Activated T-cell treated with anti-CD3 and anti-CD28 coated beads, Interleukin-2, amount 50 U/mL, for 4 hours (primary cell): ENCODE measurements at regions not wholly inside any gene's neighbourhood (a gene's known extent, or its start where the extent isn't known, plus 50 kb on each side); places are given as distances from the start of the nearest gene placed in this dataset.
"Not testable (repeated sequence)": the region's sequence is repeated elsewhere in the genome, so short reads cannot be mapped to it uniquely, and the experiment has no call there.

Experiments used
- ATAC-seq, 2 donors: fragments of 200-7000 bp; cut with Tn5 transposase; one replicate each; pipeline ENCODE4 v1.10.0; 2021
- DNase-seq: peaks from one replicate; pipeline ENCODE4 v3.0.0-alpha.2; 2020
- H3K27me3 Mint-ChIP-seq: one replicate; pipeline ENCODE4 v1.8.0; 2021; ENCODE audit warnings: low read depth, mixed read lengths
- H3K36me3 Mint-ChIP-seq: one replicate; pipeline ENCODE4 v1.8.0; 2022; ENCODE audit warnings: mixed read lengths; ENCODE audit not compliant: insufficient read depth
- H3K4me1 Mint-ChIP-seq: one replicate; pipeline ENCODE4 v1.8.0; 2021; ENCODE audit warnings: low read depth, mixed read lengths
- H3K4me3 Mint-ChIP-seq: one replicate; pipeline ENCODE4 v1.8.0; 2021; ENCODE audit warnings: mild to moderate bottlenecking, moderate library complexity, mixed read lengths
- H3K9me3 Mint-ChIP-seq: one replicate; pipeline ENCODE4 v1.8.0; 2021; ENCODE audit warnings: mixed read lengths

DNA sequence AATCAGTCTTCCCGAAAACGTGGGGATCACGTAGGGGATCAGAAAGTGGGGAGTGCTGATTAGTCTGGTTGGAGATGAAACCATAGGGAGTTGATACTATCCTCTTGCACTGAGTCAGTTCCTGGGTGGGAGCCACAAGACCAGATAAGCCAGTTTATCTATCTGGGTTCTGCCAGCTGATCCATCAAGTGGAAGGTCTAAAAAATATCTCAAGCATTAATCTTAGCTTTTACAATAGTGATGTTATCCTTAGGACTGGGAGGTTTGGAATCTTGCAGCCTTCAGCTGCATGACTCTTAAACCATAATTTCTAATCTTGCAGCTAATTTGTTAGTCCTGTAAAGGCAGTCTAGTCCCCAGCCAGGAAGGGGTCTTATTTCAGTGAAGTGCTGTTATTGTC lies 2474.2 kb downstream of the PCDH9 start:
- DNase-seq (no peak), ATAC-seq (no peak)
- Mint-ChIP-seq H3K36me3 (no peaks in the 10 kb centered on the region), H3K4me3 (no peak overlapping the region), H3K4me1 (no peaks in the 10 kb centered on the region), H3K27me3 (no peaks in the 10 kb centered on the region), H3K9me3 (peaks cover 23% of the 10 kb centered on the region)

DNA sequence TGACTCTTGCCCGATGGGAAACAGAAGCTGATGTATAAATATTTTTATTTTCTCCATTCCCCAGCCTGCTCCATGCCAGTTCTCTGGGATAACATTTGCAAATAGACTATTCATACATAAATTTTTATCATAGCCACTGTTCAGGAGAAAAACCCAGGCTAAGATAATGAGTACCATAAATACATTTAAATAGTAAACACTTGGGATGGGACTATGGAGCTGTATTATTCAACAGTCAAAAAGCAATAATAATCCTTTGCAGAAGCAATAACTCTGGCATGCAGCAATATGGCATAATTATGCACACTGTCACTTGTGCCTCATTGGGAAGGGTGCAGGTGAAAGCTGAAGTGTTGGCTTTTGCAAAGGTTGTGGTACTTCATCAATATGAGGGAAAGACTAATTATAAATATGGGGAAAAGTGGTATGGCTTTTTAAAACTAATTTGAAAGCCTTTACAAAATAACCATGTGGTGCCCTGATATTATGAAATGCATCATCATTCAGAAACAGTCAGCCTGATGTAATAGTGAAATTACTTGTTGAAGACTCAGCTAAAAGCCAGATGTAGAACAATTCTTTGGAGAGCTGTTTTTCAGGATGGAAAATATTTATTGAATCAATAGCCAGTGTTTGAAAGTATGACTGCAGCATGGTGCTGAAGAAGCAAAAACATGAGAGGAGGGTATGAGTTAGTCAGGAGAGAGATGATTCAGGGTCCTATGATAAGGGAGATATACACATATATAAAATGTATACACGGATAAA lies 2476.7 kb downstream of the PCDH9 start:
- DNase-seq (no peak), ATAC-seq (no peak)
- Mint-ChIP-seq H3K27me3 (no peaks in the 10 kb centered on the region), H3K36me3 (no peaks in the 10 kb centered on the region), H3K4me3 (no peak overlapping the region), H3K4me1 (no peaks in the 10 kb centered on the region), H3K9me3 (peaks cover 15% of the 10 kb centered on the region)

DNA sequence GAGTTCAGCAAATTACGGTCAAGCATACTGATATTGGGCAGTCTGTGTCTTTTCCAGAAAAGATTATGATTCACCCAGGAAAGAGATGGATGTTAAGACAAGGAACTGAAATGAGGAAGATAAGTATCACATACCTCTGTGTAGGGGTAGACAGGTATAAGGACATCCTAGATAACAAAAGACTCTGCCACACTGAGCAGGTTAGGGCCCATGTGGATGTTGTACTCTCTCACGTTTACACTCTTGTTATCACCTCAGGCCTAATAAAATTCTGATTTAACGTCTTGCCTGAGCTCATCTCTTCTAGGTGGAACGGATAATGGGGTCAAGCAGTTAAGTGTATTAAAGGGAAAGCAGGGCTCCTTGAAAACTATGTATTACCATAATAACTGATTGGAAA lies 2480.8 kb downstream of the PCDH9 start:
- Mint-ChIP-seq H3K27me3 (no peaks in the 10 kb centered on the region), H3K36me3 (no peaks in the 10 kb centered on the region), H3K4me3 (no peak overlapping the region), H3K9me3 (peaks cover 6% of the 10 kb centered on the region), H3K4me1 (no peaks in the 10 kb centered on the region)
- DNase-seq: no peak
- no peak for ATAC-seq

DNA sequence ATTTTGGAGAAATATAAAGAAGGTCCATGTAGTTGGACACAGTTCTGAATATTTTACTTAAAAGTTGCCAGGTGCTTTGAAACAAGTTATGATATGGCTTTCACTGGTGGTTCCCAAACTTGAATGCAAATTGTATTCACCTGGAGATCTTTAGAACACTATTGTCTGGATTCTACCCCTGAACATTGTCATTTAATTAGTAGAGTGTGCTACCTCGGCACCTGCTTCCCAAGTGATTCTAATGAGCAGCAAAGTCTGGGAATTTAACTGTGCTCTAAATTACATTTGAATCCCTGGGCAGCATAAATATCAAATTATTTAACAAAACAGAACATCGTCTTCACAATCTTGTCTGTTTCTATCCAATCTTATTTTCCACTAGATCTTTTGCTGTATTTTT lies 2483.3 kb downstream of the PCDH9 start:
- DNase-seq (no peak), ATAC-seq (no peak)
- Mint-ChIP-seq H3K4me1 (no peaks in the 10 kb centered on the region), H3K27me3 (no peaks in the 10 kb centered on the region), H3K36me3 (no peaks in the 10 kb centered on the region), H3K9me3 (peaks cover 11% of the 10 kb centered on the region), H3K4me3 (no peak overlapping the region)

DNA sequence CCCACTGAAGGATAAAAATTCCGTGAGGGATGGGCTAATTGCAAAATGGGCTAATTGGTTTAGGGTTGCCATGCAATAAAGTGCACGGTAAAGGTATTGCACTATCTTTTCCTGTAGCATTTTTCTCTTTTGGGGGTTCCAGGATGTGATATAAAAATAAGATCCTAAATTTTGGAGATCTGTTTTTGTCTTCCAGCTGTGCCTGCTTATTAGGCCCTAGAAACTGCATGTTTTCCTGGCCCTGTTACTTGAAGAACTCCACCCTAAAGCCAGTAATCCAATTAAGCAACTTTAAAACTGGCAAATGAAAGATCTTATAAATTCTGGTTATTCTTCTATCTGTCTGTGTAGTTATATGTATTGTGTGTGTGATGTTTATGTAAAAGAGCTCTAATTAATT lies 2489.6 kb downstream of the PCDH9 start:
- Mint-ChIP-seq H3K4me3 (no peak overlapping the region), H3K36me3 (no peaks in the 10 kb centered on the region), H3K27me3 (no peaks in the 10 kb centered on the region), H3K4me1 (no peaks in the 10 kb centered on the region), H3K9me3 (peaks cover 29% of the 10 kb centered on the region)
- DNase-seq: no peak
- ATAC-seq: no peak

DNA sequence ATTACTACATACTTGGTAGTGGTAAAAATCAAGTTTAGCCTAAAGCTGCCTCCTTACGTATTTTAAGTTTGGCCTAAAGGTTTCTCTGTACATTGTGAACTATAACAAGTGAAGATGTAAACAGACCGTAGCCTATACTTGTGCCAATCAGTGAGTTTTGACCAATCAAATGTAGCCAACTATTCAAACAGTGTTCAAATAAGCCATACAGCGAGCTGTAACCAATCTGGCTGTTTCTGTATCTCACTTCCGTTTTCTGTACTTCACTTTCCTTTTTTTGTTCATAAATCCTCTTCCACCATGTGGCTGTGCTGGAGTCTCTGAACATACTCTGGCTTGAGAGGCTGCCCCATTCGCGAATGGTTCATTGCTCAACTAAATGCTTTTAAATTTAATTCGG lies 2504.6 kb downstream of the PCDH9 start:
- Mint-ChIP-seq H3K4me1 (no peaks in the 10 kb centered on the region), H3K9me3 (peaks cover 9% of the 10 kb centered on the region), H3K36me3 (no peaks in the 10 kb centered on the region), H3K27me3 (no peaks in the 10 kb centered on the region), H3K4me3 (no peak overlapping the region)
- ATAC-seq (no peak), DNase-seq (no peak)

DNA sequence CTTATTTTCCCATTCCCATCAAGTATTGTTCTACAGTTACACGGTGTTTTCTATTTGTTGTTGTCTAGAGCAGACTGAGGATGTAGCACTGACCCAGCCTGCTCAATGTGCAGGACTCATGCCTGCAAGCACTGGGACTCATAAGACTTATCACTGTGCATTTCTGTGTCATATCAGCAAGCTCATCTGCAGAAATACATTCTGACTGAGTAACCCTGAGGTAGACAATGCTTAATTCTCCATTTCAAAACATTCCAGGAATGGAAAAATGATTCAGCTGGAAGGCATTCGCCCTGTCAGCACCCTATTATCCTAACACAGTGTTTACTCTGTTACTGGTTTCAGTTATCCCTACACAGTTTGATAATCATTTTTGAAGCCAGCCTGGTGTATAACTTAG lies 2506.4 kb downstream of the PCDH9 start:
- DNase-seq (no peak), ATAC-seq (no peak)
- no peaks in the 10 kb centered on the region for H3K36me3 Mint-ChIP-seq
- peaks cover 9% of the 10 kb centered on the region for H3K9me3 Mint-ChIP-seq
- no peaks in the 10 kb centered on the region for H3K4me1 Mint-ChIP-seq
- no peak overlapping the region for H3K4me3 Mint-ChIP-seq
- H3K27me3 Mint-ChIP-seq: no peaks in the 10 kb centered on the region

DNA sequence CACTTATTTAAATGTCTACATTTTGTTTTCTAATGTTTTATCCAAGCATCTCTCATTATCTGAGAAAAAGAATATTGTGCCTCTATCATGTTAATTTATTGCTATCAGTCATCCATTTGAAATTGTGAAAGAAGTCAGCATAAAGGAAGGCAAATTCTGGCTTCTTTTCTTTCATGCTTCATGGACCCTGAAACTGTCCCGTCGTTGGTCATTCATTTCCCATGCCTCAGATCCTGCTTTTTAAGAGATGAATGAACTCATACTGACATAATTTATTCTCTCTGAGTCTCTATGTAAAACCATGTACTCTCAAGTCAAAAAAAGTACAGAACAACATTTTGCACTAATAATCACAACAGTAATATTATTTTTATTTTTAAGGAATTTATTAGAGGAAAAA lies 2512.0 kb downstream of the PCDH9 start:
- H3K4me1 Mint-ChIP-seq: no peaks in the 10 kb centered on the region
- ATAC-seq (no peak), DNase-seq (no peak)
- no peaks in the 10 kb centered on the region for H3K36me3 Mint-ChIP-seq
- no peak overlapping the region for H3K4me3 Mint-ChIP-seq
- no peaks in the 10 kb centered on the region for H3K27me3 Mint-ChIP-seq
- H3K9me3 Mint-ChIP-seq: peaks cover 19% of the 10 kb centered on the region

DNA sequence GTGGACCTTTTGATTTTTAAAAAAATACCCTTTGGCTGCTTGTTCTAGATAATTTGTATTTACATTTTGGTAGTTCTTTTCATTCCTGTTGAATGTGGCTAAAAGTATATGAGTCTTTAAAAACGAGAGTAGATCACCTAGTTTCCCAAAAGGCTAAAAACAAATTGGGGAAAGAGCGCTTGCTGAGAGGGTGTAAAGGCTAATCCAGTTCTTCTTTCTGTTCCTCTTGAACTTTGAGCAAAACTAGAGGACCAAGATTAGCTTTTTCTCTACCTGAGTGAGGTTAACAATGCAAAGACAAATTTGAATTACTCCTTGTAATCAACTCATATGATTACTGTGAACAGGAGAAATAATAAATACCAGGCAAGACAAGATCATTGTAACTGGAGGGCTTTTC lies 2513.2 kb downstream of the PCDH9 start:
- DNase-seq (no peak), ATAC-seq (no peak)
- peaks cover 19% of the 10 kb centered on the region for H3K9me3 Mint-ChIP-seq
- no peak overlapping the region for H3K4me3 Mint-ChIP-seq
- H3K27me3 Mint-ChIP-seq: no peaks in the 10 kb centered on the region
- no peaks in the 10 kb centered on the region for H3K36me3 Mint-ChIP-seq
- H3K4me1 Mint-ChIP-seq: no peaks in the 10 kb centered on the region

DNA sequence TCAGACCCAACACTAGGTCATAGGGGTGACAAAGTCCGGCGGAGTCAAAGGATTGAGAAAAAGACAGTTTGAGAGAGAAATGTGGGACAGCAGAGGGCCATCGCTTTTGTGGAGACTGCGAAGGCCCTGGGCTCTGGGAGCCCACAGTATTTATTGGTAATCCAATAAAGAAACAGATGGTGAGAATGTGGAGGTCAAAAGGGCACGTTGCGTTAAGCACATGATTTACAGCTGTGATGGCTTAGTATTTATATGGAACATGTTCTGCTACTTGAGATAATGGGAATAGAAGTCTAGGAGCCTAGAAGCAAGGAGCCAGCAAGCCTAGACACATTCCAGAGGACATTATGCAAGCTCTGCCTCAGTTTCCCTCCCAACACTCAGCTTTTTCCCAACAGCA lies 2521.1 kb downstream of the PCDH9 start:
- Mint-ChIP-seq H3K4me1 (no peaks in the 10 kb centered on the region), H3K27me3 (no peaks in the 10 kb centered on the region), H3K36me3 (no peaks in the 10 kb centered on the region), H3K9me3 (peaks cover 18% of the 10 kb centered on the region), H3K4me3 (no peak overlapping the region)
- ATAC-seq (no peak), DNase-seq (no peak)

DNA sequence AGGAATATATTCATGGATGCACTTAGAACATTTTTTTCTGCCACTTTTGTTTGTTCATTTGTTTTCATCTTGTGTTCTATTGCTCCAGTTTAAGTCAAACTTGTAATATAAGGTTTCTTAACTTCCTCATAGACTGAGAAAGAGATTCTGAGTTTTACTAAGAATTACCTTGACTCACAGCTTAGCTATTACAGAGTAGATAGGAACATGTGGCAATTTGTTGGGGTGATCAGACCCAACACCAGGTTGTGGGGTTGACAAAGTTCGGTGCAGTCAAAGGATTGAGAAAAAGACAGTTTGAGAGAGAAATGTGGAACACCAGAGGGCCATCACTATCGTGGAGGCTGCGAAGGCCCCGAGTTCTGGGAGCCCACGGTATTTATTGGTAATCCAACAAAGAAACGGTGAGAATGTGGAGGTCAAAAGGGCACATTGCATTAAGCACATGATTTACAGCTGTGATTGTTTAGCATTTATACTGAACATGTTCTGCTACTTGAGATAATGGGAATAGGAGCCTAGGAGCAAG lies 2526.0 kb downstream of the PCDH9 start:
- DNase-seq (no peak), ATAC-seq (no peak)
- no peaks in the 10 kb centered on the region for H3K36me3 Mint-ChIP-seq
- no peaks in the 10 kb centered on the region for H3K27me3 Mint-ChIP-seq
- H3K9me3 Mint-ChIP-seq: peaks cover 16% of the 10 kb centered on the region
- H3K4me1 Mint-ChIP-seq: no peaks in the 10 kb centered on the region
- H3K4me3 Mint-ChIP-seq: no peak overlapping the region

DNA sequence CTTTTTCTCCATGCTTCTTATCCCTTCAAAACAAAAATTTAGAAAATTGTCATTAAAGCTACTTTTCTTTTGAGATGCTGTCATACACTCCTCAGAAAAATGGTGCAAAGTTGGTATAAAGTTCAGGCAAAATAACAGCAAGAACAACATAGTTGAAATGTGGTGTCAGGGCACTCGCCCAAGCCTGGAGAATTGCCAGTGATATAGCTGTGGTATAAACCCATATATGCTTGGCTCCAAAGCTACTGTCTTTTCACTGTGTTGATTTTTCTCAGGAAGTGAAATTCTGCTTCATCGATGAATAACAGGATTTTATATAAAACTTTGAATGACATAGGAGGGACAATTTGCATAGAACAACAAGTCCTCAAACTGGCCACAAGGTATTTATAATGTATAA lies 2532.9 kb downstream of the PCDH9 start:
- no peak for ATAC-seq
- Mint-ChIP-seq H3K4me1 (no peaks in the 10 kb centered on the region), H3K9me3 (peaks cover 14% of the 10 kb centered on the region), H3K27me3 (no peaks in the 10 kb centered on the region), H3K4me3 (no peak overlapping the region), H3K36me3 (no peaks in the 10 kb centered on the region)
- DNase-seq: no peak

DNA sequence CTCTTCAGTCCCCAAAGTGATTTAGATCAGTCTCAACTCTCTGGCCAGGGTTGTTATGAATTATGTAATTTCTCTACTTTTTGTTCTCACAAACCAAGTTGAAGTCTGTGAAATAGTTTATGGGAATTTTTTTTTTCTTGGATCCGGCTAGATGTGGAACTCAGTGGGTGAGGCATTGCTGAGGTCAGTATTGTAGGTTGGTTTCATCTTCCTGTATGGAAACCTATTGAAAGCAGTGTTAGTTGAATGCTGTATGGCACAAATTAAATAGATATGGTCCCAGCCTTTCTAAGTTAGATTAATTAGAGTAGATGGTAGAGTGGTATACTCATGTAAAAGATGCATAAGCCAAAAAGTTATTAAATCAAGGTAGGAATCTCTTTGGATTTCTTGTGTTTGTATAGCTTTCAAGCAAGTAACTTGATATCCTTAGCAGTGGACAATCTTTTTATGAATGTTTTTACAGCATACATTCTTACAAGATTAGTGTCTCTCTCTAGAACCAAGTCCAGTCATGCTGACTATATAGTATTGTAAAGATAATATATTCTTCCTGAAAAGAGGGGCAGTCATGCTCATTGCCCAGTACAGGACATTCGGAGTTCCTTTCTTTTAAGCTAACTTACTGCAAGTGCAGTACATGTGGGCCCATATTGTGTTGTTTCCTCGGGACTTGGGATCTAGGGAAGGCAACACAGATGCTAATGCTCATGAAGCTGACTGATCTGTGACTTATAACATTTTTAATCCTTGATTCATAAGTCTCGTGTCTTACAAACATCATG lies 2541.1 kb downstream of the PCDH9 start:
- Mint-ChIP-seq H3K9me3 (peaks cover 23% of the 10 kb centered on the region), H3K36me3 (no peaks in the 10 kb centered on the region), H3K4me3 (no peak overlapping the region), H3K27me3 (no peaks in the 10 kb centered on the region), H3K4me1 (no peaks in the 10 kb centered on the region)
- DNase-seq: no peak
- ATAC-seq: no peak

DNA sequence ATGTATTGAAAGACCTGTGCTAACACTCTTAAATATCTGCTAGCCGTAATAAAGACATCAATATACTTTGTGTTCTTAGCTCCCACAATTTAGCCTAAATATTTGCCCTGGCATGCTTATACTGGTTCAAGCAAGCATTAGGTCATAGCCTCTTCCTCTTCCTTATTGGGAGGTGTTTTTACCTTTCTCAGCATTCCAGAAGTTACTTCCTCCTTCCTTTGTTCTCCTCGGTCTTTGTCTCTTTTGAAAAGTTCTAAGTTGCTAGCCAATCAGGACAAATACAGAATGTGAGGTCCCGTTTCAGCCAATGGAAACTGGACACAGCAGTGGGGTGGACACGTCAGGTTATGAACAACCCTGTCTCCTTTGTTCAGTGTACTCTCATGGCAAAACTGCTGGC lies 2543.6 kb downstream of the PCDH9 start:
- H3K4me3 Mint-ChIP-seq, H3K4me1 Mint-ChIP-seq: not testable (repeated sequence)

More for the DNA sequence above, 2543.6 kb downstream of the PCDH9 start:
- peaks cover 14% of the 10 kb centered on the region for H3K9me3 Mint-ChIP-seq
- not testable (repeated sequence) for H3K36me3 Mint-ChIP-seq, DNase-seq, ATAC-seq, H3K27me3 Mint-ChIP-seq
